ENCODE measurements at regions not wholly inside any gene's neighbourhood (a gene's known extent, or its start where the extent isn't known, plus 50 kb on each side); places are given as distances from the start of the nearest gene placed in this dataset.

- TF ChIP-seq SIN3A (IDR thresholded peaks at IDR 0.05; ENCODE audit: borderline replicate concordance, insufficient read depth, low read depth, low read length) (no peak), CTCF (IDR thresholded peaks at IDR 0.05) (no peak)
Measured at GRCh38 chr11:19321351-19321750, 80.6 kb upstream of the E2F8 start.
